HEK293 (cell line): ENCODE measurements at regions not wholly inside any gene's neighbourhood (a gene's known extent, or its start where the extent isn't known, plus 50 kb on each side); places are given as distances from the start of the nearest gene placed in this dataset.

Experiments used
- CTCF ChIA-PET: fragments of 350-600 bp; formaldehyde crosslinking; extraction: SDS; loops from one replicate; lab custom pipeline; 2021; ENCODE audit warnings: antibody characterized with exemption; lab: Yijun Ruan, JAX
- POLR2A ChIA-PET: fragments of 300-600 bp; formaldehyde crosslinking; extraction: SDS; loops from one replicate; lab custom pipeline; 2020; ENCODE audit warnings: antibody characterized with exemption, inconsistent platforms; lab: Yijun Ruan, JAX
- H3K27ac ChIP-seq: fragments of 200-500 bp; sonication (Bioruptor generic); 2 replicates; pipeline ENCODE4 v1.5.1; 2014; ENCODE audit warnings: low read depth, low read length, control low read depth, inconsistent platforms; ENCODE audit errors: extremely low read depth
- H3K36me3 ChIP-seq, 2 experiments: fragments of 200-500 bp in 1 of 2; sonication (Bioruptor generic) in 1 of 2; 1 replicate in 1 of 2; 2 replicates in 1 of 2; pipeline ENCODE4 v1.5.1; 2014 to 2017; ENCODE audit warnings: inconsistent platforms in 2 of 2, low read length in 2 of 2; ENCODE audit not compliant: control insufficient read depth in 2 of 2, insufficient read depth in 1 of 2
- H3K4me1 ChIP-seq: fragments of 200-500 bp; sonication (Bioruptor generic); 2 replicates; pipeline ENCODE4 v1.5.1; 2014; ENCODE audit warnings: mild to moderate bottlenecking, low read length, inconsistent platforms; ENCODE audit not compliant: control insufficient read depth, insufficient read depth
- H3K4me3 ChIP-seq: 2 replicates; pipeline ENCODE4 v1.5.1; 2011; ENCODE audit warnings: low read depth, mild to moderate bottlenecking, control low read depth, low read length, moderate library complexity
- H3K9me3 ChIP-seq: fragments of 200-500 bp; sonication (Bioruptor generic); 2 replicates; pipeline ENCODE4 v1.5.1; 2014; ENCODE audit warnings: low read depth, low read length, inconsistent platforms; ENCODE audit not compliant: control insufficient read depth, insufficient read depth
- SCRT1 ChIP-seq: fragments of 450-650 bp; formaldehyde crosslinking; IDR thresholded peaks from 2 replicates; pipeline ENCODE4 v1.5.1; 2016; ENCODE audit warnings: missing biosample characterization, missing genetic modification characterization, borderline replicate concordance
- SP2 ChIP-seq: fragments of 450-650 bp; formaldehyde crosslinking; IDR thresholded peaks from 2 replicates; pipeline ENCODE4 v1.5.1; 2016; ENCODE audit warnings: missing biosample characterization, missing genetic modification characterization
- TCF7L2 ChIP-seq: IDR thresholded peaks from 2 replicates; pipeline ENCODE4 v1.6.1; 2011; ENCODE audit warnings: low read depth, mild to moderate bottlenecking, inconsistent platforms, low read length, moderate library complexity, borderline replicate concordance
- TSHZ1 ChIP-seq: fragments of 450-650 bp; formaldehyde crosslinking; IDR thresholded peaks from 2 replicates; pipeline ENCODE4 v1.5.1; 2016; ENCODE audit warnings: missing biosample characterization, missing genetic modification characterization, borderline replicate concordance
- YY2 ChIP-seq: fragments of 450-650 bp; formaldehyde crosslinking; IDR thresholded peaks from 2 replicates; pipeline ENCODE4 v1.5.1; 2016; ENCODE audit warnings: missing biosample characterization, missing genetic modification characterization
- ZBTB17 ChIP-seq: fragments of 450-650 bp; formaldehyde crosslinking; IDR thresholded peaks from 2 replicates; pipeline ENCODE4 v1.5.1; 2016; ENCODE audit warnings: missing biosample characterization, missing genetic modification characterization
- ZFP3 ChIP-seq: fragments of 450-650 bp; formaldehyde crosslinking; IDR thresholded peaks from 2 replicates; pipeline ENCODE4 v1.5.1; 2016; ENCODE audit warnings: low read depth, missing biosample characterization, missing genetic modification characterization
- ZFP37 ChIP-seq: fragments of 450-650 bp; formaldehyde crosslinking; IDR thresholded peaks from 2 replicates; pipeline ENCODE4 v1.5.1; 2016; ENCODE audit warnings: missing biosample characterization, missing genetic modification characterization
- ZNF148 ChIP-seq: fragments of 450-650 bp; formaldehyde crosslinking; IDR thresholded peaks from 2 replicates; pipeline ENCODE4 v1.5.0; 2017; ENCODE audit warnings: missing biosample characterization, missing genetic modification characterization, borderline replicate concordance
- ZNF169 ChIP-seq: fragments of 450-650 bp; formaldehyde crosslinking; IDR thresholded peaks from 2 replicates; pipeline ENCODE4 v1.5.1; 2016; ENCODE audit warnings: missing biosample characterization, missing genetic modification characterization
- ZNF174 ChIP-seq: fragments of 450-650 bp; formaldehyde crosslinking; IDR thresholded peaks from 2 replicates; pipeline ENCODE4 v1.5.0; 2017; ENCODE audit warnings: missing biosample characterization, mild to moderate bottlenecking, missing genetic modification characterization
- ZNF211 ChIP-seq: fragments of 450-650 bp; formaldehyde crosslinking; IDR thresholded peaks from 2 replicates; pipeline ENCODE4 v1.5.1; 2016; ENCODE audit warnings: low read depth, missing biosample characterization, missing genetic modification characterization
- ZNF324 ChIP-seq: fragments of 450-650 bp; formaldehyde crosslinking; IDR thresholded peaks from 2 replicates; pipeline ENCODE4 v1.5.1; 2016; ENCODE audit warnings: missing biosample characterization, missing genetic modification characterization
- ZNF48 ChIP-seq: fragments of 450-650 bp; formaldehyde crosslinking; IDR thresholded peaks from 2 replicates; pipeline ENCODE4 v1.5.1; 2016; ENCODE audit warnings: missing biosample characterization, missing genetic modification characterization
- ZNF529 ChIP-seq: fragments of 450-650 bp; formaldehyde crosslinking; IDR thresholded peaks from 2 replicates; pipeline ENCODE4 v1.5.1; 2017; ENCODE audit warnings: missing genetic modification characterization, missing biosample characterization; ENCODE audit not compliant: insufficient replicate concordance
- ZNF560 ChIP-seq: fragments of 450-650 bp; formaldehyde crosslinking; IDR thresholded peaks from 2 replicates; pipeline ENCODE4 v1.5.1; 2017; ENCODE audit warnings: missing biosample characterization, missing genetic modification characterization, borderline replicate concordance
- ZNF561 ChIP-seq: fragments of 450-650 bp; IDR thresholded peaks from 2 replicates; pipeline ENCODE4 v1.5.1; 2018; ENCODE audit warnings: missing biosample characterization, missing genetic modification characterization, borderline replicate concordance
- ZNF600 ChIP-seq: fragments of 450-650 bp; formaldehyde crosslinking; IDR thresholded peaks from 2 replicates; pipeline ENCODE4 v1.5.1; 2016; ENCODE audit warnings: missing biosample characterization, missing genetic modification characterization
- ZNF76 ChIP-seq: fragments of 450-650 bp; formaldehyde crosslinking; IDR thresholded peaks from 2 replicates; pipeline ENCODE4; 2016; ENCODE audit warnings: low read depth, missing biosample characterization, missing genetic modification characterization, borderline replicate concordance
- ZNF785 ChIP-seq: fragments of 450-650 bp; formaldehyde crosslinking; IDR thresholded peaks from 2 replicates; pipeline ENCODE4 v1.5.1; 2016; ENCODE audit warnings: missing biosample characterization, missing genetic modification characterization
- ZNF830 ChIP-seq: fragments of 450-650 bp; IDR thresholded peaks from 2 replicates; pipeline ENCODE4 v1.5.0; 2018; ENCODE audit warnings: missing biosample characterization, missing genetic modification characterization, low read depth, mild to moderate bottlenecking, moderate library complexity
- ZNF843 ChIP-seq: fragments of 450-650 bp; formaldehyde crosslinking; IDR thresholded peaks from 2 replicates; pipeline ENCODE4 v1.5.1; 2016; ENCODE audit warnings: missing biosample characterization, missing genetic modification characterization

GRCh38 chr10:131728286-131729228, 172.3 kb upstream of the PPP2R2D start (continued):
- no peak for TF ChIP-seq ZNF148
- no peak for TF ChIP-seq ZFP3 (tag by site-specific recombination)
- TF ChIP-seq ZNF169 (tag by site-specific recombination) = no peak
- TF ChIP-seq ZNF529 (tag by site-specific recombination) = no peak

- ChIA-PET POLR2A (no interaction called here), CTCF (no interaction called here)
These were observed 171.4 kb upstream of the PPP2R2D start for GRCh38 chr10:131729361-131729760.

GRCh38 chr10:131729938-131730660, 170.7 kb upstream of the PPP2R2D start:
- ChIA-PET POLR2A (no interaction called here), CTCF (no interaction called here)
- Histone ChIP-seq H3K36me3 (no peaks in the 10 kb centered on the region), H3K4me3 (no peak overlapping the region), H3K27ac (no peak overlapping the region), H3K4me1 (no peaks in the 10 kb centered on the region), H3K9me3 (no peaks in the 10 kb centered on the region)
- TF ChIP-seq ZNF324 (tag by site-specific recombination) (no peak), ZNF830 (no peak), ZBTB17 (tag by site-specific recombination) (no peak), ZNF785 (tag by site-specific recombination) (no peak), ZNF843 (tag by site-specific recombination) (no peak), ZNF169 (tag by site-specific recombination) (no peak), ZNF600 (tag by site-specific recombination) (no peak), ZNF76 (tag by site-specific recombination) (no peak), SCRT1 (tag by site-specific recombination) (no peak), ZNF561 (tag by site-specific recombination) (no peak), YY2 (no peak), TSHZ1 (tag by site-specific recombination) (no peak), ZNF174 (tag by site-specific recombination) (no peak), ZNF560 (tag by site-specific recombination) (no peak), ZNF211 (tag by site-specific recombination) (no peak), TCF7L2 (no peak), ZFP37 (tag by site-specific recombination) (no peak)

More at GRCh38 chr10:131729361-131729760, 171.4 kb upstream of the PPP2R2D start:
- no peaks in the 10 kb centered on the region for H3K9me3 ChIP-seq
- H3K27ac ChIP-seq = no peak overlapping the region
- H3K4me3 ChIP-seq = no peak overlapping the region
- no peaks in the 10 kb centered on the region for H3K36me3 ChIP-seq
- H3K4me1 ChIP-seq = no peaks in the 10 kb centered on the region
- no peak for TF ChIP-seq ZNF48 (tag by site-specific recombination)
- TF ChIP-seq SP2 (tag by site-specific recombination) = no peak
- TF ChIP-seq ZNF529 (tag by site-specific recombination) = no peak
- no peak for TF ChIP-seq ZNF324 (tag by site-specific recombination)
